Activated CD8-positive, alpha-beta T cell treated with anti-CD3 and anti-CD28 coated beads for 36 hours (primary cell): ENCODE measurements at regions not wholly inside any gene's neighbourhood (a gene's known extent, or its start where the extent isn't known, plus 50 kb on each side); places are given as distances from the start of the nearest gene placed in this dataset.

ENCODE experiments used
- ATAC-seq: fragments of 200-7000 bp; cut with Tn5 transposase; one replicate; pipeline ENCODE4 v1.10.0; 2021; ENCODE audit warnings: mild to moderate bottlenecking, moderate library complexity
- CTCF ChIA-PET: fragments of 350-600 bp; sonication (Branson Sonifier 250); formaldehyde crosslinking; loops from one replicate; lab custom pipeline; 2021; ENCODE audit warnings: antibody characterized with exemption; lab: Charles Lee
- POLR2A ChIA-PET: fragments of 350-600 bp; sonication (Branson Sonifier 250); formaldehyde crosslinking; loops from one replicate; lab custom pipeline; 2021; ENCODE audit warnings: antibody characterized with exemption; lab: Charles Lee
- DNase-seq: peaks from one replicate; pipeline ENCODE4 v3.0.0-alpha.2; 2020
- H3K27ac Mint-ChIP-seq: one replicate; pipeline ENCODE4 v1.8.0; 2021; ENCODE audit warnings: mild to moderate bottlenecking, mixed read lengths
- H3K27me3 Mint-ChIP-seq: one replicate; pipeline ENCODE4 v1.8.0; 2021; ENCODE audit warnings: mixed read lengths
- H3K36me3 Mint-ChIP-seq: one replicate; pipeline ENCODE4 v1.8.0; 2021; ENCODE audit warnings: low read depth, mixed read lengths
- H3K4me1 Mint-ChIP-seq: one replicate; pipeline ENCODE4 v1.8.0; 2021; ENCODE audit warnings: low read depth, mixed read lengths
- H3K4me3 Mint-ChIP-seq: one replicate; pipeline ENCODE4 v1.8.0; 2021; ENCODE audit warnings: mild to moderate bottlenecking, moderate library complexity, mixed read lengths
- H3K9me3 Mint-ChIP-seq: one replicate; pipeline ENCODE4 v1.8.0; 2021; ENCODE audit warnings: mixed read lengths
- CTCF ChIP-seq: fragments of 200-600 bp; IDR thresholded peaks from one replicate; pipeline ENCODE4 v1.8.0; 2022; ENCODE audit warnings: antibody characterized with exemption, mild to moderate bottlenecking
- intact Hi-C: fragments of 100-400 bp; cut with micrococcal nuclease; formaldehyde crosslinking; loops from one replicate; pipeline ENCODE4 v1.10.0; 2022

GRCh38 chr11:8332196-8332595 is 68.5 kb upstream of the LMO1 start:
- intact Hi-C loops: no loop called here
- no peak for DNase-seq
- Mint-ChIP-seq H3K4me3 (no peak overlapping the region), H3K36me3 (no peaks in the 10 kb centered on the region), H3K4me1 (peaks cover 4% of the 10 kb centered on the region), H3K27ac (no peak overlapping the region), H3K27me3 (peaks cover 5% of the 10 kb centered on the region), H3K9me3 (no peaks in the 10 kb centered on the region)
- ChIA-PET CTCF (interaction anchor here (1.2 kb wide), 1 partner anchor 13 kb away, joined by 3 read pairs; no protein-coding TSS in a partner anchor), POLR2A (no interaction called here)
- TF ChIP-seq CTCF: no peak
- ATAC-seq: no peak

- Mint-ChIP-seq H3K27ac (no peak overlapping the region), H3K27me3 (peaks cover 5% of the 10 kb centered on the region), H3K9me3 (no peaks in the 10 kb centered on the region), H3K4me3 (no peak overlapping the region), H3K4me1 (peaks cover 4% of the 10 kb centered on the region), H3K36me3 (no peaks in the 10 kb centered on the region)
- no peak for DNase-seq
- intact Hi-C loops: no loop called here
- no peak for TF ChIP-seq CTCF
- ChIA-PET CTCF (interaction anchor here (1.2 kb wide), 1 partner anchor 13 kb away, joined by 3 read pairs; no protein-coding TSS in a partner anchor), POLR2A (no interaction called here)
- no peak for ATAC-seq
Observed at GRCh38 chr11:8331767-8332166, 68.1 kb upstream of the LMO1 start.

GRCh38 chr11:8330896-8331295 is 67.2 kb upstream of the LMO1 start:
- Mint-ChIP-seq H3K27me3 (peaks cover 5% of the 10 kb centered on the region), H3K27ac (no peak overlapping the region), H3K9me3 (no peaks in the 10 kb centered on the region), H3K36me3 (no peaks in the 10 kb centered on the region), H3K4me1 (peaks cover 4% of the 10 kb centered on the region), H3K4me3 (no peak overlapping the region)
- TF ChIP-seq CTCF: no peak
- ATAC-seq: no peak
- CTCF ChIA-PET: interaction anchor here (1.2 to 1.7 kb wide), 3 partner anchors 10 to 98 kb away, joined by 3 to 5 read pairs (median 5); no protein-coding TSS in a partner anchor
- intact Hi-C loops: no loop called here
- POLR2A ChIA-PET: no interaction called here
- no peak for DNase-seq

GRCh38 chr11:8330404-8330803 is 66.7 kb upstream of the LMO1 start:
- ChIA-PET POLR2A (no interaction called here), CTCF (interaction anchor here (0.8 to 1.7 kb wide), 3 partner anchors 10 to 629 kb away, joined by 3 to 5 read pairs (median 5); no protein-coding TSS in a partner anchor)
- Mint-ChIP-seq H3K4me3 (no peak overlapping the region), H3K27ac (no peak overlapping the region), H3K4me1 (peaks cover 4% of the 10 kb centered on the region), H3K36me3 (no peaks in the 10 kb centered on the region), H3K27me3 (peaks cover 5% of the 10 kb centered on the region), H3K9me3 (no peaks in the 10 kb centered on the region)
- ATAC-seq: no peak
- intact Hi-C loops: no loop called here
- TF ChIP-seq CTCF: no peak
- no peak for DNase-seq

- TF ChIP-seq CTCF: no peak
- intact Hi-C loops: no loop called here
- ChIA-PET CTCF (interaction anchor here (0.8 to 1.7 kb wide), 3 partner anchors 11 to 630 kb away, joined by 3 to 5 read pairs (median 5); no protein-coding TSS in a partner anchor), POLR2A (no interaction called here)
- H3K27ac Mint-ChIP-seq: no peak overlapping the region
- ATAC-seq: no peak
- H3K36me3 Mint-ChIP-seq: no peaks in the 10 kb centered on the region
- peaks cover 5% of the 10 kb centered on the region for H3K27me3 Mint-ChIP-seq
- H3K4me3 Mint-ChIP-seq: no peak overlapping the region
- no peak for DNase-seq
- H3K9me3 Mint-ChIP-seq: no peaks in the 10 kb centered on the region
- peaks cover 4% of the 10 kb centered on the region for H3K4me1 Mint-ChIP-seq
Observed at GRCh38 chr11:8329847-8330361, 66.2 kb upstream of the LMO1 start.
